HL-60/S4 (cell line): ENCODE measurements at regions not wholly inside any gene's neighbourhood (a gene's known extent, or its start where the extent isn't known, plus 50 kb on each side); places are given as distances from the start of the nearest gene placed in this dataset.

Experiments
- in situ Hi-C: fragments of 300-500 bp; cut with MboI; formaldehyde crosslinking; loops from 2 replicates; pipeline ENCODE4 v1.14.3; 2022; ENCODE audit warnings: low sequenced_read_pairs

DNA sequence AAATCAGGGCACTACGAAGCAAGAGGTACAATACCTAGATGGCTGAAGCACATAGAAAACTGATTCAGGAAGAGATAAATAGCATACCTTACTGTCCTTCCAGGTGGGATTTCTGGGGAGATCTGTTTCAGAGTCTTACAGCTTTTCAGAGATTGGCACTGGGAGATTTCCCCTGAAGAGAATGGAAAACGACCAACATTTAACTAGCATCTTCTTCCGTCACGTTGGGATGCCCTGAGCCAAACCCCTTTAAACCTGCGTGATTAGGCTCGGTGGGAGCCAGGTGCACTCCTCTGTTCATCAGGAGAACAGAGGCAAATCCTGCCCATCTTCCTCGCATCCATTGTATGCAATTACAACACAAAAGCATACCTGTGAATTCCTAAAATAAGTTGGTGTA lies 614.5 kb downstream of the HDGFL1 start:
- in situ Hi-C loops, result no loop called here

DNA sequence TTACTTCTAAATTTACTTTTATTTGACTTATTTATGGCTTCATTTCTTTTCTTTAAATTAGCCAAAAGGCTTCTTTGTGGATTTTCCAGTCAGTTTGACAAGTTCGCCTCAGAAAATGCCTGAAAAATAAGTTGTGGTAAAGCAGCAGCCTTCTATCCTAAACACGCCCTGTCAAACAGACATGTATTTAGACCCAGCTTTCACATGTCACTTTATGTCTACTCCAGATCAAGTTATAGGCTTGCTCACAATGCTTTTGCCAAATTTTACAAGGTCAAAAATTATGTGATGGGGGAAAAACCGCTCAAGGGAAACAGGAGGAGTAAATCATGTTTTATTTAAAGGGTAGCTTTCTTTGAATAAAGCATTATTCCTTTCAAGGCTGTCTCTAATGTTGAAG lies 615.0 kb downstream of the HDGFL1 start:
- in situ Hi-C loops, result no loop called here

DNA sequence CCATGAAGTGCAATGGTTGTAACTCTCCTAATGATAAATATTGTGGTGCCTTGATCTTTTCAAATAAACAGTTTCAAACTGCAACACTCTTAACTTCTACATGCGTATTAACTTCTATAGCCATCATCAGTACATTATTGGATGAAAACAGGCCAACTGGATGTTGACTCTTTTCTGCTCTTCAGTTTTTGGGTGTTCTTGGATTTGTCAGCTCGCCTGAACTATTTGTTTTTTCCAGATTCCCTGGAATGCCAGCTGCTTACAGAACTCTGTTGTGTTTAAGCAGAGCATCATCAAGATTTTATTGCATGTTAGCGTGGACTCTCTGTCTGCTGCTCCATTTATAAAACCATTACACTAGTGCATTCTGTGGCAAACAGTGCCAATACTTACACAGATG lies 626.1 kb downstream of the HDGFL1 start:
- in situ Hi-C loops, result no loop called here

DNA sequence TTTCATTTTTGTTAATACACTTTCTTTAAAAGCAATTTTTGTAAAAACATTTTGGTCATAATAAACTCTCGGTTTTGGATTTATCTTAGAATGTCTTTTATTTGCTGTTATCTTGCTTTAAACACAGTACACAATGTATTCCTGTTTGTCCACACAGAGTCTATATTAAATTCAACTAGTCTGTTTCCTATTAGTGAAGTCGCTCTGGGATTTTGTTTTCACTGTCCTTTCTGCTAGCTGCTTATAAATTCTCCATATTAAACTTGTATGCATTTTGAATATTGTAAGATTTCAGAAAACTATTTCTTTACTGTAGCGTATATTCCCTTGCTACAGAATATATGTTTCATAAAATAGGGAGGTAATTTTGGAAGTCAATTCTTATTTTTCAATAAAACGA lies 630.2 kb downstream of the HDGFL1 start:
- in situ Hi-C loops, result no loop called here

DNA sequence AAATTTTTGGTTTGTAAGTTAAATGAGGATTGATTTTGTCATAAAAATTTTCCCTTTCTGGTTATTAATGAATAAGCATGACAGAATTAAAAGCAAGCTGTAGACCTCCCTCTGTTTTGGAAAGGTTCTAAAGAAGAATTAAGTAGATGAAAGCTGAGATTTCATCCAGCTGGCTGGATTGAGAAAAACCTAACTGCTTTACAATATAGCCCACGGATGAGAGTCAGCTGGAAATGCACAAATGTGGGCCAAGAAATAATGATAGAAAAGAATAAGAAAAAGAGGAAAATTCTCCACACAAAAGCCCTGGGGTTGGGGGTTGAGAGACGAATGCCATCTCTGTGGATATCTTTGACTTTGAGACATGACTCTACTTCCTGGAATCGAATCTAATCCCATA lies 631.6 kb downstream of the HDGFL1 start:
- in situ Hi-C loops, result no loop called here

- in situ Hi-C loops, result no loop called here
Measured at GRCh38 chr6:23202207-23202606, 632.8 kb downstream of the HDGFL1 start.

DNA sequence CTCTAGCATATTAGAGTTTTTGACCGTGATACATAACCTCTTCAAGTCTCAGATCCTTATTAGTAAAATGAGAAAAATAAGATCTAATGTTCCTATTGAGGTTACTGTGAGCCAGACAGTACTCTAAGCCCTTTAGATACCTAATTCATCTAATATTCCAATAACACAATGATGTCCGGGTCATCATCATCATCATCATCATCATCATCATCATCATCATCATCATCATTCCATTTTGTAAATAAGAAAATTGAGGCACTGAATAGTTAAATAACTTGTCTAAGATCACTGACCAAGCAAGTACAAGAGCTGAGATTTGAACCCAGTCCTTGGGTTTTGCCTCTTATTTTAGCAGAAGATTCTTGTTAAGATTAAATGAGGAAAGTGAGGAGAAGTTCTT lies 643.0 kb downstream of the HDGFL1 start:
- in situ Hi-C loops, result no loop called here

GRCh38 chr6:23213193-23213592 lies 643.8 kb downstream of the HDGFL1 start:
- in situ Hi-C loops, result no loop called here

DNA sequence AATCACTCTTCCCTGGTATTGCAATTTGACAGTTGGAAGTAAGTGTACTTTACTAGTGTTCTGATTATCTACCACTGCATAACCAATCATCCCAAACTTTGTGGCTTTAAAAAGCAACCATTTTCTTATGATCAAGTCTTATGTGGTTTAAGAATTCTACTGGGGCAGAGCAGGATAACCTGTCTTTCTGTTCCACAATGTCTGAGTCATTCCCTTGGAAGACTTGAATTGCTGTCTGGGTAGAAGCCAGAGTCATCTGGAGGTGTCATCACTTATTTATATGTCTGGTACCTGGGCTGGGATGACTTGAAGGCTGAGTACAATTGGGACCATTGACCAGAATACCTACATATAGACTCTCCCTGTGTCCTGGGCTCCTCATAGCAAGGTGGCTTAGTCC lies 644.3 kb downstream of the HDGFL1 start:
- in situ Hi-C loops, result no loop called here

- in situ Hi-C loops, result no loop called here
Measured at GRCh38 chr6:23218751-23219150, 649.4 kb downstream of the HDGFL1 start.

DNA sequence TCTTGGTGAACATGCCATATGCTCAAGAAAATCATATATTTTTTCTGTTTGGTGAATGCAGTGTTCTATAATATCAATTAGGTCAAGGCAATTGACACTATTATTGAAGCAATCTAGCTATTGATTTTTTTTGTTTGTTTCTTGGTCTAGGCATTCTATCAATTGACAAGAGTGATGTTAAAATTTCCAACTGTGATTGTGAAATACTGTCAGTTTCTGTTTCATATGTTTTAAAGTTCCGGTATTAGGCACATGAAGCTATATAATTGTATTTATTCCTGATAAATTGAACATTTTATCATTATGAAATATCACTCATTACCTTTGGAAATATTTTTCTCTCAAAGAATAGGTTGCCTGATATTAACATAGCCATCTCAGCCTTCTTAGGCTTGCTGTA lies 653.4 kb downstream of the HDGFL1 start:
- in situ Hi-C loops, result no loop called here

GRCh38 chr6:23224540-23224939 lies 655.2 kb downstream of the HDGFL1 start:
- in situ Hi-C loops, result no loop called here

DNA sequence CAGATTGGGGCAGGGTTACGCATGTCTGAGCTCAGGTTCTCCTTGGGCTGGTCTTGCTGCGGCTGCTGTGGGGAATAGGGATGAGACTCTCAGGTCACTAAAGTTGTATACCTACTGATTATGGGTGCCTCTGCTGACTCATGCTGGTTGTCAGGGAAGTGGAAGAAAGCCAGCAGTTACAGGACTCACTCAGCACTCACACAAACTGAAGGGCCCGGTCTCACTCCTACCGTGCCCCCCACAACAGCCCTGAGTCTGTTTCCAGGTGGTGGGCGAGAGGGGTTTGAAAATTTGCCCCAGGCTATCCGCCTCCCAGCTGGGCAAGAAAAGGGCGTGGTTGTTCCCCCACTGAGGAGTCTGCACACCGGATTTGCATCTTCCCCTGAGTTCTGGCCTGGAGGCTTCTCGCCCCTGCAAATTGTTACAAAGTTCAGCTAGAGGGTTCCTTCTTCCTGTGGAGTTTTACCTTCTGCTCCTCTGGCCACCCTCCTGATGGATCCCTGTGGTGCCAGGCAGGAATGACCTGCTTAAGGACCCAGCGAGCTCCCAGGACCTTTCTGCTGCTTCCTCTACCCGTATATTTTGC lies 659.2 kb downstream of the HDGFL1 start:
- in situ Hi-C loops, result no loop called here

DNA sequence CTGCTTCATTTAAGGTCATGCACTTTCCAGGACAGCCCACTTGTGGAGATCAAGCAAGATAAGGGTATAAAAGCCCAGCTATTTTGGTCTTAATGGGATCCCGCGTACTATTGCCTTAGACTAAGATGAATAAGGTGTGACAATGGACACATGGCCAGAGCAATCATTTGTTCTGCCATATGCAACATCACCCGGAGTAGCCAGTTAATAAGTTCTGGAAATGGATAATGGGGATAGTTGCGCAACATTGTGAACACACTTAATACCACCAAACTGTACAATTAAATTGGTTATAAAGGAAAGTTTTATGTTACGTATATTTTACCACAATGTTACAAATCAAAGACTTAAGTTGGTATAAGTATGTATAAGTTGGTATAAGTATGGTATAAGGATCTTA lies 674.5 kb downstream of the HDGFL1 start:
- in situ Hi-C loops, result no loop called here

- in situ Hi-C loops, result no loop called here
Measured at GRCh38 chr6:23244300-23244699, 674.9 kb downstream of the HDGFL1 start.

- in situ Hi-C loops, result no loop called here
Measured at GRCh38 chr6:23245572-23245971, 676.2 kb downstream of the HDGFL1 start.

- in situ Hi-C loops, result no loop called here
Measured at GRCh38 chr6:23246896-23247295, 677.5 kb downstream of the HDGFL1 start.

DNA sequence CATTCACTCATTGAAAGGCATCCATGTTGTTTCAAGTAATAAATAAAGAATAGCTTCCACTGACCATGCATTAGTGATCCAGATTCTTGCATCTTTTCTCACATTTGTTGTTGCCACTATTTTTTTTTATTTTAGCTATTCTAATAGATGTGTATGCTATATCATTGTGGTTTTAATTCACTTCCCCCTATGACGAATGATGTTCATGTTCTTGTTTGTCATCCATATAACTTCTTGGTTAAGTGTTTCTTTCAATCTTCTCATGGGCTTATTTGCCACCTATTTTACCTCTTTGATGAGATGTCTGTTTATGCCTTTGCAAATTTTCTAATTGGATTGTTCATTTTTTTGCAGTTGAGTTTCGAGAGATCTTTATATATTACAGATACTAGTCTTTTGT lies 681.2 kb downstream of the HDGFL1 start:
- in situ Hi-C loops, result no loop called here

GRCh38 chr6:23262864-23263263 lies 693.5 kb downstream of the HDGFL1 start:
- in situ Hi-C loops, result no loop called here

- in situ Hi-C loops, result no loop called here
Measured at GRCh38 chr6:23265270-23265669, 695.9 kb downstream of the HDGFL1 start.

DNA sequence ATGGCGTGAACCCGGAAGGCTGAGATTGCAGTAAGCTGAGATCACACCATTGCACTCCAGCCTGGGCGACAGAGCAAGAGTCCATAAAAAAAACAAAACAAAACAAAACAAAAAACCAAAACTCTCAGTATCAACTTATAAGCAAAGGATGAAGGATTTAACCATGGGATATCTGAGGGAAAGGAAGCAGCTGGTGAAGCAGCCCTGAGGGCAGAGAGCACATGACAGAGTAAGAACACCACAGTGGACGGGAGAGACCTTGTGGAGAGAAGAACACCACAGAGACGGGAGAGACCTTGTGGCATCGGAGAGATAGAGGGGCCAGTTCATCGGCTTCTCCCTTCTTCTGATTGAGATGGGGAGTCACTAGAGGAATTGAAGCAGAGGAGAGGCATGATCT lies 697.2 kb downstream of the HDGFL1 start:
- in situ Hi-C loops, result no loop called here

DNA sequence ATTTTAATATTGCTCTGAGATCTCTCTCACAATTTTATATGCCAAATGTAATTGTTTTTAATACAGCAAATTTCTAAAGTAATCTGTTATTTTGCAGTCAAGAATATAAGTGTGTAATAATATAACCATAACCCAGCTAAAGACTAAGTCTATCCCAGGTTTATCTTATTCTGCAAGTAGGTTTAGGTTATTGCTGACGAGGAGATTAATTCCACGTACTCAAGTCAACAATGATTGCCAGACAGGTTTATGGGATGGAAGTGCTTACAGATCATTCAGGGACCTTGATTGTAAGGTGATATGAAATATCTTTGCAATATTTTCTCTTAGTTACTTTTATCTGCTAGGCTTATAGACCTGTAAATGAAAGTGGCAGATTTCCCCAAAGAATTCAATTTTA lies 698.3 kb downstream of the HDGFL1 start:
- in situ Hi-C loops, result no loop called here

- in situ Hi-C loops, result no loop called here
Measured at GRCh38 chr6:23268348-23268747, 699.0 kb downstream of the HDGFL1 start.

DNA sequence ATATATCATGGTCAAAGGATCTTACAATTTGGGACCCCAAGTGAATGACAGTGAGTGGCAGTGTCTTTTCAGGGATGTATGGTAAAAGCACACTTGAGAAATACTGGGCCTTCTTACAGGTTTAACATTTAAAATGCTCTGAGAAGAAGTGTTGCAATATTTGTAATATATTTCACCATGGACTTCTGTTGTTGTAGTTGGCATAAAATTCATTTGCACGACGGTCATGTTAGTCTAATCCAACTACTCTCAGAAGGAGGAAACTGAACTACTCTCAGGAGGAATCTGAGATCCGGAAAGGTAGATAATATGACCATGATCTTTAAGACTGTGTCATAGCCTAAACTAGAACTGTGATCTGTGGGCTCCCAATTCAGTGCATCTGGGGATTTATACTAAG lies 700.1 kb downstream of the HDGFL1 start:
- in situ Hi-C loops, result no loop called here
